Chondrocyte (in vitro differentiated cells): ENCODE measurements at regions not wholly inside any gene's neighbourhood (a gene's known extent, or its start where the extent isn't known, plus 50 kb on each side); places are given as distances from the start of the nearest gene placed in this dataset.
"Not testable (repeated sequence)": the region's sequence is repeated elsewhere in the genome, so short reads cannot be mapped to it uniquely, and the experiment has no call there.

Experiments
- DNase-seq: peaks from one replicate; pipeline ENCODE4 v3.0.0; 2021; ENCODE audit warnings: mixed read lengths, low spot score
- H3K27ac Mint-ChIP-seq: one replicate; pipeline ENCODE4 v1.8.0; 2021; ENCODE audit warnings: mild to moderate bottlenecking, moderate library complexity, mixed read lengths; ENCODE audit not compliant: unreplicated experiment
- H3K27me3 Mint-ChIP-seq: 2 replicates; pipeline ENCODE4 v1.8.0; 2021; ENCODE audit warnings: low read depth, mixed read lengths
- H3K36me3 Mint-ChIP-seq: 2 replicates; pipeline ENCODE4 v1.8.0; 2021; ENCODE audit warnings: low read depth, mixed read lengths
- H3K4me1 Mint-ChIP-seq: 2 replicates; pipeline ENCODE4 v1.8.0; 2021; ENCODE audit warnings: low read depth, mild to moderate bottlenecking, mixed read lengths
- H3K4me3 Mint-ChIP-seq: one replicate; pipeline ENCODE4 v1.8.0; 2021; ENCODE audit warnings: mild to moderate bottlenecking, moderate library complexity, mixed read lengths; ENCODE audit not compliant: unreplicated experiment
- H3K9me3 Mint-ChIP-seq: 2 replicates; pipeline ENCODE4 v1.8.0; 2021; ENCODE audit warnings: low read depth, mixed read lengths
- CTCF ChIP-seq: fragments of 200-600 bp; sonication (generic); IDR thresholded peaks from 2 replicates; pipeline ENCODE4 v1.5.0; 2021; ENCODE audit warnings: antibody characterized with exemption, mild to moderate bottlenecking, moderate library complexity

- DNase-seq: no peak
- no peaks in the 10 kb centered on the region for H3K4me1 Mint-ChIP-seq
- H3K9me3 Mint-ChIP-seq: peaks cover 19% of the 10 kb centered on the region
- H3K27ac Mint-ChIP-seq: no peak overlapping the region
- peaks cover 44% of the 10 kb centered on the region for H3K27me3 Mint-ChIP-seq
- H3K36me3 Mint-ChIP-seq: peaks cover 8% of the 10 kb centered on the region
- no peak for TF ChIP-seq CTCF
- H3K4me3 Mint-ChIP-seq: no peak overlapping the region
Measured at GRCh38 chr1:229905031-229905545, 161.9 kb upstream of the GALNT2 start.

GRCh38 chr1:229905652-229906051 lies 161.4 kb upstream of the GALNT2 start:
- no peak for DNase-seq
- Mint-ChIP-seq H3K27ac (no peak overlapping the region), H3K36me3 (peaks cover 8% of the 10 kb centered on the region), H3K9me3 (peaks cover 16% of the 10 kb centered on the region), H3K4me3 (no peak overlapping the region), H3K27me3 (peaks cover 44% of the 10 kb centered on the region), H3K4me1 (no peaks in the 10 kb centered on the region)
- no peak for TF ChIP-seq CTCF

GRCh38 chr1:229907884-229908638 lies 159.0 kb upstream of the GALNT2 start:
- H3K27me3 Mint-ChIP-seq: peaks cover 41% of the 10 kb centered on the region
- peaks cover 4% of the 10 kb centered on the region for H3K9me3 Mint-ChIP-seq
- peaks cover 4% of the 10 kb centered on the region for H3K36me3 Mint-ChIP-seq
- TF ChIP-seq CTCF: no peak
- H3K27ac Mint-ChIP-seq: no peak overlapping the region
- no peak for DNase-seq
- no peak overlapping the region for H3K4me3 Mint-ChIP-seq
- H3K4me1 Mint-ChIP-seq: no peaks in the 10 kb centered on the region

- no peaks in the 10 kb centered on the region for H3K4me1 Mint-ChIP-seq
- H3K27ac Mint-ChIP-seq: no peak overlapping the region
- H3K9me3 Mint-ChIP-seq: peaks cover 2% of the 10 kb centered on the region
- DNase-seq: no peak
- H3K27me3 Mint-ChIP-seq: peaks cover 36% of the 10 kb centered on the region
- no peak overlapping the region for H3K4me3 Mint-ChIP-seq
- no peak for TF ChIP-seq CTCF
- H3K36me3 Mint-ChIP-seq: peaks cover 2% of the 10 kb centered on the region
Measured at GRCh38 chr1:229908689-229909088, 158.3 kb upstream of the GALNT2 start.

- no peak overlapping the region for H3K4me3 Mint-ChIP-seq
- peaks cover 2% of the 10 kb centered on the region for H3K36me3 Mint-ChIP-seq
- no peak overlapping the region for H3K27ac Mint-ChIP-seq
- H3K9me3 Mint-ChIP-seq: no peaks in the 10 kb centered on the region
- TF ChIP-seq CTCF: no peak
- DNase-seq: no peak
- no peaks in the 10 kb centered on the region for H3K4me1 Mint-ChIP-seq
- peaks cover 12% of the 10 kb centered on the region for H3K27me3 Mint-ChIP-seq
Measured at GRCh38 chr1:229913489-229913888, 153.5 kb upstream of the GALNT2 start.

GRCh38 chr1:229919488-229919887 lies 147.6 kb upstream of the GALNT2 start:
- not testable (repeated sequence) for H3K9me3 Mint-ChIP-seq, H3K27ac Mint-ChIP-seq, H3K27me3 Mint-ChIP-seq, H3K4me3 Mint-ChIP-seq, H3K4me1 Mint-ChIP-seq, H3K36me3 Mint-ChIP-seq, DNase-seq
